Left ventricle myocardium inferior (tissue), 1 donor: ENCODE measurements at regions not wholly inside any gene's neighbourhood (a gene's known extent, or its start where the extent isn't known, plus 50 kb on each side); places are given as distances from the start of the nearest gene placed in this dataset.

Experiments
- DNase-seq: peaks from one replicate; pipeline ENCODE4 v3.0.0-alpha.2; 2020
- H3K27ac ChIP-seq: fragments of 200-600 bp; replicated peaks from 2 replicates; pipeline ENCODE4 v1.8.0; 2021
- H3K27me3 ChIP-seq: fragments of 200-600 bp; 2 replicates; pipeline ENCODE4 v1.8.0; 2021; ENCODE audit warnings: low read depth
- H3K36me3 ChIP-seq: fragments of 200-600 bp; 2 replicates; pipeline ENCODE4 v1.8.0; 2021
- H3K4me1 ChIP-seq: fragments of 200-600 bp; 2 replicates; pipeline ENCODE4 v1.8.0; 2021
- H3K4me3 ChIP-seq: fragments of 200-600 bp; 2 replicates; pipeline ENCODE4 v1.8.0; 2021; ENCODE audit warnings: mild to moderate bottlenecking, moderate library complexity
- H3K9me3 ChIP-seq: fragments of 200-600 bp; replicated peaks from 2 replicates; pipeline ENCODE4 v1.8.0; 2021
- intact Hi-C: fragments of 100-400 bp; cut with micrococcal nuclease; formaldehyde crosslinking; loops from one replicate; pipeline ENCODE4 v1.11.0; 2022
- TF ChIP-seq, protein P1 (sequence below): fragments of 200-600 bp; IDR thresholded peaks from 2 replicates; pipeline ENCODE4 v1.8.0; 2021; ENCODE audit warnings: antibody characterized with exemption, mild to moderate bottlenecking, borderline replicate concordance
- donor health status: DM: no; HTN: yes; CAD: no; lungs with severe emphysema.

DNA sequence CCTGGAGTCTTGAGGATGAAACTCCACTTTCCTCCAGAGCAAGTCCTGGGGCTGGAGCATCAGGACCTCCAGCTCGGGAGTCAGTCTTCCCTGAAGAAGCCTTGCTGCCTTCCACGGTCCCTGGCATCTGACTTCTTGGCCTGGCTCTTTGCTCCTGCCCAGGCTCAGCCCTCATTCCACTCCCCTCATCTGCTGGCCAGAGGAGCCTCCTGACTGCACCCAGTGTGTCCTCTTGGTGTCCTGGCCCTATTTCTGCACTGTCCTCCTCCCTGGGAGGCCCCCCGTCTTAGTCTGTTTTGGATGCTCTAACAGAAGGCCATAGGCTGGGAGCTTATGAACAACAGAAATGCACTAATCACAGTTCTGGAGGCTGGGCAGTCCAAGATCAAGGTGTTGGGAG, 231.5 kb downstream of the LOXHD1 start:
- no peak overlapping the region for H3K27ac ChIP-seq
- TF ChIP-seq, protein P1, sequence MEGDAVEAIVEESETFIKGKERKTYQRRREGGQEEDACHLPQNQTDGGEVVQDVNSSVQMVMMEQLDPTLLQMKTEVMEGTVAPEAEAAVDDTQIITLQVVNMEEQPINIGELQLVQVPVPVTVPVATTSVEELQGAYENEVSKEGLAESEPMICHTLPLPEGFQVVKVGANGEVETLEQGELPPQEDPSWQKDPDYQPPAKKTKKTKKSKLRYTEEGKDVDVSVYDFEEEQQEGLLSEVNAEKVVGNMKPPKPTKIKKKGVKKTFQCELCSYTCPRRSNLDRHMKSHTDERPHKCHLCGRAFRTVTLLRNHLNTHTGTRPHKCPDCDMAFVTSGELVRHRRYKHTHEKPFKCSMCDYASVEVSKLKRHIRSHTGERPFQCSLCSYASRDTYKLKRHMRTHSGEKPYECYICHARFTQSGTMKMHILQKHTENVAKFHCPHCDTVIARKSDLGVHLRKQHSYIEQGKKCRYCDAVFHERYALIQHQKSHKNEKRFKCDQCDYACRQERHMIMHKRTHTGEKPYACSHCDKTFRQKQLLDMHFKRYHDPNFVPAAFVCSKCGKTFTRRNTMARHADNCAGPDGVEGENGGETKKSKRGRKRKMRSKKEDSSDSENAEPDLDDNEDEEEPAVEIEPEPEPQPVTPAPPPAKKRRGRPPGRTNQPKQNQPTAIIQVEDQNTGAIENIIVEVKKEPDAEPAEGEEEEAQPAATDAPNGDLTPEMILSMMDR: no peak
- no peaks in the 10 kb centered on the region for H3K36me3 ChIP-seq
- H3K9me3 ChIP-seq: no peaks in the 10 kb centered on the region
- no peaks in the 10 kb centered on the region for H3K27me3 ChIP-seq
- no peak overlapping the region for H3K4me3 ChIP-seq
- H3K4me1 ChIP-seq: peaks cover 11% of the 10 kb centered on the region
- intact Hi-C loops: no loop called here
- no peak for DNase-seq

DNA sequence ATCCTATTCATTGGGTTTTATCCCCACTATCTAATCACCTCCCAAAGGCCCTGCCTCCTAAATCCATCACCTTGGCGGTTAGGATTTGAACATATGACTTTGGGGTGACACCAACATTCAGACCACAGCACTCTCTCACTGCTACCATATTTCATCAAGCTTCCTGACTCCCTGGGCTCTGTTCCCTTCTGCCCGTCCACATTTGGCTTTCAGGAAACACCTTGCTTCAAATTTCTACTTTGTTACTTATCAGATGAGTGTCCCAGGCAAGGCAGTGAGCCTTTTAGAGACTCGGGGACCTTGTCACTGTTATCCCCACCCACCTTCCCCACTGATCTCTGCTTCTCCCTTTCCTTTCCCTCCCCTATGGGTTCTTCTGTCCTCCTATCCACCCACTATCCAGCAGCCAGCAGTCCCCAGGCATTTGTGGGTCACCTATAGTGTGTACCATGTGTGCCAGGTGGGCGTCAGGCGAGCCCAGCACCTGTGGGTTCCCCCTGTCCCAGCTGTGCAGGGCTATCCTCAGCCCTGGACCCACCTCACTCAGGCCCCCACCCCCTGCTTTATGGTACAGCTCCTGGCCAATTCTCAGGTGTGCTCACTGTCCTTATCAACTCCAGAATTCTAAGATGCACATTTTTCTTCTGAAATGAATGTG, 230.9 kb downstream of the LOXHD1 start:
- H3K36me3 ChIP-seq: no peaks in the 10 kb centered on the region
- H3K9me3 ChIP-seq: no peaks in the 10 kb centered on the region
- H3K4me1 ChIP-seq: peaks cover 11% of the 10 kb centered on the region
- H3K27ac ChIP-seq: no peak overlapping the region
- H3K4me3 ChIP-seq: no peak overlapping the region
- intact Hi-C loops: no loop called here
- no peak for DNase-seq
- TF ChIP-seq, protein P1: no peak
- no peaks in the 10 kb centered on the region for H3K27me3 ChIP-seq

DNA sequence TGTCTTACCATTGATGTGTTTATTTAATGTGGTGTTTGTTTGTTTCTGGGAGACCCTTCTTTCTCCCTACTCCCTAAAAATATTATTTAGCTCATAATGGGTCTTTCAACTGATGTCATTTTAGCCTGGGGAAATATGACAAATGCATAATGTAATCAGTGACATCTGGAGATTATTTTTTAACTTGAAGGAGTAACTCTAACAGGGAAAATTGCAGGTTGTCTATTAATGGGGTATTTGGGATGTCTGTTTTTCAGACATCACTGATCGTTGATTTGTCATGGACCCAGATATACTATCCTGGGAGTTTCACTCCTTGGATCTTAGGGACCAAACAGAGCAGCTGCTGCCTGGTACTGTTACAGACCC, 230.4 kb downstream of the LOXHD1 start:
- H3K4me3 ChIP-seq: no peak overlapping the region
- no peaks in the 10 kb centered on the region for H3K27me3 ChIP-seq
- H3K9me3 ChIP-seq: no peaks in the 10 kb centered on the region
- H3K27ac ChIP-seq: no peak overlapping the region
- DNase-seq: no peak
- intact Hi-C loops: no loop called here
- H3K36me3 ChIP-seq: no peaks in the 10 kb centered on the region
- TF ChIP-seq, protein P1: no peak
- peaks cover 11% of the 10 kb centered on the region for H3K4me1 ChIP-seq
